Stimulated activated CD4-positive, alpha-beta T cell treated with anti-CD3 and anti-CD28 coated beads, Interleukin-2, amount 100 ng/mL, for 24 hours (primary cell): ENCODE measurements at regions not wholly inside any gene's neighbourhood (a gene's known extent, or its start where the extent isn't known, plus 50 kb on each side); places are given as distances from the start of the nearest gene placed in this dataset.

Source experiments
- DNase-seq, 2 donors: peaks; one replicate each; pipeline ENCODE4 v3.0.0-alpha.2; 2020

GRCh38 chr3:182083112-182083511 is 371.4 kb downstream of the SOX2 start:
- no peak for DNase-seq

GRCh38 chr3:182092662-182093262 is 381.0 kb downstream of the SOX2 start:
- no peak for DNase-seq

GRCh38 chr3:182094321-182094720 is 382.6 kb downstream of the SOX2 start:
- no peak for DNase-seq

GRCh38 chr3:182104881-182105280 is 393.2 kb downstream of the SOX2 start:
- DNase-seq, result no peak

GRCh38 chr3:182105875-182106274 is 394.1 kb downstream of the SOX2 start:
- no peak for DNase-seq

GRCh38 chr3:182108371-182108770 is 396.6 kb downstream of the SOX2 start:
- DNase-seq, result no peak

GRCh38 chr3:182111967-182112366 is 400.2 kb downstream of the SOX2 start:
- no peak for DNase-seq

- DNase-seq, result no peak
Measured at GRCh38 chr3:182115328-182116015, 403.7 kb downstream of the SOX2 start.

- no peak for DNase-seq
Measured at GRCh38 chr3:182116386-182116785, 404.7 kb downstream of the SOX2 start.

GRCh38 chr3:182117131-182117530 is 405.4 kb downstream of the SOX2 start:
- no peak for DNase-seq

- DNase-seq, result no peak
Measured at GRCh38 chr3:182117583-182117982, 405.9 kb downstream of the SOX2 start.

GRCh38 chr3:182118066-182118465 is 406.3 kb downstream of the SOX2 start:
- no peak for DNase-seq

GRCh38 chr3:182121401-182121800 is 409.7 kb downstream of the SOX2 start:
- no peak for DNase-seq

GRCh38 chr3:182122779-182123178 is 411.1 kb downstream of the SOX2 start:
- DNase-seq, result no peak

- DNase-seq, result no peak
Measured at GRCh38 chr3:182124187-182124586, 412.5 kb downstream of the SOX2 start.

GRCh38 chr3:182124716-182125115 is 413.0 kb downstream of the SOX2 start:
- no peak for DNase-seq

- DNase-seq, result no peak
Measured at GRCh38 chr3:182129740-182130139, 418.0 kb downstream of the SOX2 start.

GRCh38 chr3:182133752-182134151 is 422.0 kb downstream of the SOX2 start:
- DNase-seq, result no peak

GRCh38 chr3:182135056-182135455 is 423.3 kb downstream of the SOX2 start:
- DNase-seq, result no peak

GRCh38 chr3:182136008-182136910 is 424.5 kb downstream of the SOX2 start:
- no peak for DNase-seq

GRCh38 chr3:182138393-182138792 is 426.7 kb downstream of the SOX2 start:
- DNase-seq, result no peak

- DNase-seq, result no peak
Measured at GRCh38 chr3:182139627-182140357, 428.1 kb downstream of the SOX2 start.

GRCh38 chr3:182142928-182143327 is 431.2 kb downstream of the SOX2 start:
- no peak for DNase-seq
